ENCODE measurements at regions not wholly inside any gene's neighbourhood (a gene's known extent, or its start where the extent isn't known, plus 50 kb on each side); places are given as distances from the start of the nearest gene placed in this dataset.

DNA sequence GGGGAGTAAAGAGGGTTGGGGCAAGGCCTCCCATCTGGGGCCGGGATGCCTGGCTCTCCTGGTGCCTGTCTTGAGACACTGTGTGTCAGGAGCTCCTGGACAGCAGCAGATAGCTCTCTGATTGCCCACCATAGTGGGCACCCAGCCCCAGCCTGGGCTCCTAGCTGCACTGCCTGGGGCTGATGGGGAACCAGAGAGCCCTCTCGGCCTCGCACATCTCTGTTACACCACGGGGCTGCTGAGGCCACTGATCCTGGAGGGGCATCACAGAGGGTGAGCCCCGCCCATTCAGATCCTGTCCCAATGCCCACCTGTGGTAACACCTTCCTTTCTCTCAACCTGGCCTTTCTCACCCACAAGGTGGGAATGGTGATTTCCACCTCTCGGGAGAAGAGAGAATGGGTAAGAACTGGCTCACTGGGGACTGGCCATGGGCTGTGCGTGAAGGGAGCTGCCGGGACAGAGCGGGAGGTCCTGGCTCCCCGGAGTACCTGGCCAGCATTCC is 135.9 kb downstream of the URI1 start:
- TF ChIP-seq, protein P1, sequence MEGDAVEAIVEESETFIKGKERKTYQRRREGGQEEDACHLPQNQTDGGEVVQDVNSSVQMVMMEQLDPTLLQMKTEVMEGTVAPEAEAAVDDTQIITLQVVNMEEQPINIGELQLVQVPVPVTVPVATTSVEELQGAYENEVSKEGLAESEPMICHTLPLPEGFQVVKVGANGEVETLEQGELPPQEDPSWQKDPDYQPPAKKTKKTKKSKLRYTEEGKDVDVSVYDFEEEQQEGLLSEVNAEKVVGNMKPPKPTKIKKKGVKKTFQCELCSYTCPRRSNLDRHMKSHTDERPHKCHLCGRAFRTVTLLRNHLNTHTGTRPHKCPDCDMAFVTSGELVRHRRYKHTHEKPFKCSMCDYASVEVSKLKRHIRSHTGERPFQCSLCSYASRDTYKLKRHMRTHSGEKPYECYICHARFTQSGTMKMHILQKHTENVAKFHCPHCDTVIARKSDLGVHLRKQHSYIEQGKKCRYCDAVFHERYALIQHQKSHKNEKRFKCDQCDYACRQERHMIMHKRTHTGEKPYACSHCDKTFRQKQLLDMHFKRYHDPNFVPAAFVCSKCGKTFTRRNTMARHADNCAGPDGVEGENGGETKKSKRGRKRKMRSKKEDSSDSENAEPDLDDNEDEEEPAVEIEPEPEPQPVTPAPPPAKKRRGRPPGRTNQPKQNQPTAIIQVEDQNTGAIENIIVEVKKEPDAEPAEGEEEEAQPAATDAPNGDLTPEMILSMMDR (IDR thresholded peaks at IDR 0.05 in 4 of 5, conservative IDR thresholded peaks at IDR 0.05 in 1 of 5): no peak
- no peak for TF ChIP-seq POLR2A (IDR thresholded peaks at IDR 0.05)

Measured in gastrocnemius medialis (tissue), 4 donors.